Endothelial cell of umbilical vein (primary cell): ENCODE measurements at regions not wholly inside any gene's neighbourhood (a gene's known extent, or its start where the extent isn't known, plus 50 kb on each side); places are given as distances from the start of the nearest gene placed in this dataset.

Source experiments
- BruUV-seq: library from RNA; stranded (reverse); fragments of 400-500 nt; replicated peaks from 2 replicates; lab custom pipeline; 2021; lab: Mats Ljungman, UMichigan
- CTCF ChIA-PET: fragments of 300-600, 350-600 bp; sonication (Branson Sonifier 250); formaldehyde crosslinking; loops from one replicate; lab custom pipeline; 2021; ENCODE audit warnings: antibody characterized with exemption, inconsistent platforms; lab: Charles Lee
- POLR2A ChIA-PET: fragments of 300-600, 350-600 bp; sonication (Branson Sonifier 250); formaldehyde crosslinking; loops from one replicate; lab custom pipeline; 2021; ENCODE audit warnings: antibody characterized with exemption, inconsistent platforms; lab: Charles Lee
- DNase-seq: peaks from one replicate; pipeline ENCODE4 v3.0.0-alpha.2; 2011; ENCODE audit warnings: low read depth, low spot score
- FAIRE-seq: peaks from 2 replicates; lab custom pipeline; 2011; peaks lifted over from hg19 to GRCh38; lab: Jason Lieb, UNC
- H2AFZ ChIP-seq: 2 replicates; pipeline ENCODE4 v1.6.0; 2012; ENCODE audit warnings: low read depth, low read length, control low read depth, inconsistent platforms
- H3K27ac ChIP-seq: 2 replicates; pipeline ENCODE4 v1.5.1; 2011; ENCODE audit warnings: low read depth, mild to moderate bottlenecking, control low read depth, low read length, moderate library complexity; ENCODE audit not compliant: insufficient read depth
- H3K27me3 ChIP-seq, 2 experiments: 2 replicates each; pipeline versions ENCODE4 v1.6.0 to v1.6.1; 2011; ENCODE audit warnings: low read length in 2 of 2, mixed read lengths in 1 of 2; ENCODE audit not compliant: control insufficient read depth in 2 of 2, insufficient read depth in 2 of 2
- H3K36me3 ChIP-seq, 2 experiments: 2 replicates in 1 of 2; 3 replicates in 1 of 2; pipeline ENCODE4 v1.5.1; 2011; ENCODE audit warnings: low read length in 2 of 2, mild to moderate bottlenecking in 1 of 2, moderate library complexity in 1 of 2; ENCODE audit not compliant: control insufficient read depth in 2 of 2, insufficient read depth in 2 of 2; ENCODE audit errors: extremely low read depth in 1 of 2
- H3K4me1 ChIP-seq: 3 replicates; pipeline ENCODE4 v1.5.1; 2011; ENCODE audit warnings: mild to moderate bottlenecking, low read length; ENCODE audit not compliant: control insufficient read depth, insufficient read depth; ENCODE audit errors: extremely low read depth
- H3K4me2 ChIP-seq: 2 replicates; pipeline ENCODE4 v1.6.1; 2011; ENCODE audit warnings: low read length, control low read depth, mixed read lengths; ENCODE audit not compliant: insufficient read depth
- H3K4me3 ChIP-seq, 3 experiments: fragments of 200-600 bp in 1 of 3; sonication (generic), shearing (Covaris generic) in 1 of 3; replicated peaks in 1 of 3; 2 replicates each; pipeline ENCODE4 v1.5.1; 2011 to 2016; ENCODE audit warnings: control low read depth in 3 of 3, low read length in 3 of 3, mild to moderate bottlenecking in 2 of 3, inconsistent platforms in 1 of 3, low read depth in 1 of 3, moderate library complexity in 1 of 3; ENCODE audit not compliant: insufficient read depth in 1 of 3
- H3K79me2 ChIP-seq: 2 replicates; pipeline ENCODE4 v1.6.0; 2012; ENCODE audit warnings: low read length, inconsistent platforms; ENCODE audit not compliant: control insufficient read depth, insufficient read depth
- H3K9ac ChIP-seq: replicated peaks from 2 replicates; pipeline ENCODE3; 2011; ENCODE audit warnings: low read length, control low read depth; ENCODE audit not compliant: insufficient read depth; ENCODE audit errors: extremely low read depth
- H3K9me1 ChIP-seq: replicated peaks from 3 replicates; pipeline ENCODE4 v1.6.0; 2011; ENCODE audit warnings: mild to moderate bottlenecking, low read length; ENCODE audit not compliant: control insufficient read depth, insufficient read depth; ENCODE audit errors: extremely low read depth
- H3K9me3 ChIP-seq: replicated peaks from 2 replicates; pipeline ENCODE4 v1.5.1; 2012; ENCODE audit warnings: low read length, inconsistent platforms; ENCODE audit not compliant: control insufficient read depth, insufficient read depth
- H4K20me1 ChIP-seq: replicated peaks from 2 replicates; pipeline ENCODE3; 2011; ENCODE audit warnings: mild to moderate bottlenecking, low read length; ENCODE audit not compliant: control insufficient read depth, insufficient read depth; ENCODE audit errors: extremely low read depth
- CTCF ChIP-seq, 2 donors: IDR thresholded peaks; 1 replicate in 1 of 2; 2 replicates in 1 of 2; pipeline ENCODE4 v1.5.1; 2011; ENCODE audit warnings: low read length in 2 of 2, mild to moderate bottlenecking in 2 of 2, moderate library complexity in 2 of 2, control low read depth in 1 of 2, inconsistent platforms in 1 of 2, low read depth in 1 of 2; ENCODE audit not compliant: insufficient read depth in 1 of 2; ENCODE audit errors: extremely low read depth in 1 of 2
- EZH2 ChIP-seq: IDR thresholded peaks from 2 replicates; pipeline ENCODE4 v1.6.1; 2012; ENCODE audit warnings: borderline replicate concordance, low read depth, mild to moderate bottlenecking, moderate library complexity, low read length, inconsistent platforms; ENCODE audit not compliant: severe bottlenecking
- FOS ChIP-seq: IDR thresholded peaks from 2 replicates; pipeline ENCODE4 v1.6.1; 2011; ENCODE audit warnings: mild to moderate bottlenecking, low read length, moderate library complexity, borderline replicate concordance; ENCODE audit not compliant: insufficient read depth
- GATA2 ChIP-seq: IDR thresholded peaks from 2 replicates; pipeline ENCODE4 v1.7.0; 2011; ENCODE audit warnings: low read depth, mild to moderate bottlenecking, moderate library complexity, mixed read lengths, low read length; ENCODE audit not compliant: insufficient read length, insufficient read depth
- JUN ChIP-seq: IDR thresholded peaks from 2 replicates; pipeline ENCODE4 v1.6.1; 2011; ENCODE audit warnings: borderline replicate concordance, low read depth; ENCODE audit not compliant: insufficient read length, insufficient read depth
- MAX ChIP-seq: IDR thresholded peaks from 2 replicates; pipeline ENCODE4 v1.6.1; 2011; ENCODE audit not compliant: insufficient read depth, insufficient read length
- MYC ChIP-seq: IDR thresholded peaks from one replicate; pipeline ENCODE4 v1.6.1; 2011; ENCODE audit warnings: mild to moderate bottlenecking, low read depth, low read length
- POLR2A ChIP-seq: IDR thresholded peaks from 2 replicates; pipeline ENCODE4 v1.6.1; 2012; ENCODE audit warnings: low read depth, mild to moderate bottlenecking, control low read depth, low read length
- POLR2AphosphoS5 ChIP-seq: IDR thresholded peaks from 2 replicates; pipeline ENCODE4 v1.6.1; 2012; ENCODE audit warnings: low read depth, mild to moderate bottlenecking, control low read depth, low read length, moderate library complexity; ENCODE audit not compliant: insufficient read depth
- dilution Hi-C: fragments of 300-500 bp; cut with MboI; formaldehyde crosslinking; loops from one replicate; pipeline ENCODE4 v1.15.0; 2019; ENCODE audit warnings: low sequenced_read_pairs; ENCODE audit not compliant: extremely low pct_ligation_motif_present
- intact Hi-C: fragments of 100-400 bp; cut with micrococcal nuclease; formaldehyde crosslinking; loops from one replicate; pipeline ENCODE4 v1.10.0; 2022

GRCh38 chr5:2865856-2866255, 114.4 kb upstream of the IRX2 start:
- Histone ChIP-seq H3K9me1 (no peaks in the 10 kb centered on the region), H3K9me3 (peaks cover 10% of the 10 kb centered on the region), H2AFZ (no peak overlapping the region), H3K27ac (no peak overlapping the region), H3K4me1 (no peaks in the 10 kb centered on the region), H3K27me3 (no peaks in the 10 kb centered on the region), H4K20me1 (no peaks in the 10 kb centered on the region), H3K36me3 (no peaks in the 10 kb centered on the region), H3K79me2 (no peaks in the 10 kb centered on the region), H3K4me2 (no peak overlapping the region), H3K4me3 (no peak overlapping the region), H3K9ac (no peak overlapping the region)
- FAIRE-seq: no peak
- CTCF ChIA-PET: no interaction called here
- no TSS peak for BruUV-seq
- TF ChIP-seq GATA2: no peak
- no peak for TF ChIP-seq MYC
- no peak for TF ChIP-seq MAX
- no peak for TF ChIP-seq EZH2
- no peak for TF ChIP-seq JUN
- TF ChIP-seq CTCF (IDR thresholded peaks at IDR 0.05; ENCODE audit: extremely low read depth in 1 of 2, insufficient read depth in 1 of 2, low read depth in 1 of 2, low read length in 2 of 2): no peak
- no peak for TF ChIP-seq POLR2A
- TF ChIP-seq POLR2AphosphoS5: no peak
- TF ChIP-seq FOS: no peak
- dilution Hi-C loops (no loop called here), intact Hi-C loops (no loop called here)
- POLR2A ChIA-PET: no interaction called here
- DNase-seq: no peak
